Activated T-helper 1 cell treated with anti-CD3 and anti-CD28 coated beads, Interleukin-2, amount 50 U/mL, for 16 hours (primary cell): ENCODE measurements at regions not wholly inside any gene's neighbourhood (a gene's known extent, or its start where the extent isn't known, plus 50 kb on each side); places are given as distances from the start of the nearest gene placed in this dataset.
"Not testable (repeated sequence)": the region's sequence is repeated elsewhere in the genome, so short reads cannot be mapped to it uniquely, and the experiment has no call there.

Experiments
- DNase-seq, 2 donors: peaks; one replicate each; pipeline ENCODE4 v3.0.0-alpha.2; 2020; ENCODE audit warnings: low read depth in 1 of 2, low spot score in 1 of 2

- DNase-seq, result no peak
Observed at GRCh38 chr14:37889087-37889486, 293.7 kb downstream of the TTC6 start.

- DNase-seq, result no peak
Observed at GRCh38 chr14:37890095-37890494, 294.7 kb downstream of the TTC6 start.

GRCh38 chr14:37891500-37891899 lies 296.1 kb downstream of the TTC6 start:
- DNase-seq, result not testable (repeated sequence)

- no peak for DNase-seq
Observed at GRCh38 chr14:37894463-37894862, 299.0 kb downstream of the TTC6 start.

- no peak for DNase-seq
Observed at GRCh38 chr14:37899365-37899764, 303.9 kb downstream of the TTC6 start.

- DNase-seq, result no peak
Observed at GRCh38 chr14:37900561-37900960, 305.1 kb downstream of the TTC6 start.

- DNase-seq, result no peak
Observed at GRCh38 chr14:37901978-37902377, 305.7 kb upstream of the SSTR1 start.

- DNase-seq, result no peak
Observed at GRCh38 chr14:37903343-37904191, 304.1 kb upstream of the SSTR1 start.

GRCh38 chr14:37924622-37925021 lies 283.1 kb upstream of the SSTR1 start:
- no peak for DNase-seq

GRCh38 chr14:37932008-37932407 lies 275.7 kb upstream of the SSTR1 start:
- DNase-seq, result no peak

- DNase-seq, result no peak
Observed at GRCh38 chr14:37932481-37932880, 275.2 kb upstream of the SSTR1 start.

GRCh38 chr14:37936971-37937370 lies 270.7 kb upstream of the SSTR1 start:
- no peak for DNase-seq

- no peak for DNase-seq
Observed at GRCh38 chr14:37939442-37940028, 268.2 kb upstream of the SSTR1 start.

- DNase-seq, result no peak
Observed at GRCh38 chr14:37945959-37946358, 261.7 kb upstream of the SSTR1 start.

GRCh38 chr14:37946819-37947218 lies 260.9 kb upstream of the SSTR1 start:
- no peak for DNase-seq

- no peak for DNase-seq
Observed at GRCh38 chr14:37948266-37948665, 259.4 kb upstream of the SSTR1 start.

GRCh38 chr14:37968664-37969240 lies 239.0 kb upstream of the SSTR1 start:
- no peak for DNase-seq

- DNase-seq, result no peak
Observed at GRCh38 chr14:37969511-37969979, 238.2 kb upstream of the SSTR1 start.

- DNase-seq, result no peak
Observed at GRCh38 chr14:37970696-37971095, 237.0 kb upstream of the SSTR1 start.

- DNase-seq, result no peak
Observed at GRCh38 chr14:37972941-37973887, 234.5 kb upstream of the SSTR1 start.

GRCh38 chr14:37974421-37974820 lies 233.3 kb upstream of the SSTR1 start:
- DNase-seq, result no peak
